IMR-90 (cell line): ENCODE measurements at regions not wholly inside any gene's neighbourhood (a gene's known extent, or its start where the extent isn't known, plus 50 kb on each side); places are given as distances from the start of the nearest gene placed in this dataset.

Experiments used
- ATAC-seq: fragments of 200-7000 bp; cut with Tn5 transposase; 2 replicates; pipeline ENCODE4 v1.9.1; 2020; ENCODE audit warnings: low read depth, mild to moderate bottlenecking, moderate library complexity
- BruUV-seq: library from RNA; stranded (reverse); fragments of 400-500 nt; replicated peaks from 2 replicates; lab custom pipeline; 2021; lab: Mats Ljungman, UMichigan
- CTCF ChIA-PET: fragments of 300-600 bp; formaldehyde crosslinking; extraction: SDS; loops from one replicate; lab custom pipeline; 2021; ENCODE audit warnings: antibody characterized with exemption; lab: Yijun Ruan, JAX
- POLR2A ChIA-PET: fragments of 300-600 bp; sonication (Branson Sonifier 250); formaldehyde crosslinking; loops from one replicate; lab custom pipeline; 2022; ENCODE audit warnings: antibody characterized with exemption; ENCODE audit not compliant: unreplicated experiment; lab: Charles Lee
- DNase-seq: peaks from one replicate; pipeline ENCODE4 v3.0.0; 2013
- H2AFZ ChIP-seq: replicated peaks from 2 replicates; pipeline ENCODE3; 2013; ENCODE audit warnings: low read length, mild to moderate bottlenecking; ENCODE audit not compliant: poor library complexity
- H2AK5ac ChIP-seq: 2 replicates; pipeline ENCODE4 v1.6.1; 2013; ENCODE audit warnings: low read depth, low read length, inconsistent platforms
- H2AK9ac ChIP-seq: replicated peaks from 2 replicates; pipeline ENCODE3; 2013; ENCODE audit warnings: mild to moderate bottlenecking, low read depth, low read length, moderate library complexity; ENCODE audit not compliant: poor library complexity
- H2BK120ac ChIP-seq: 2 replicates; pipeline ENCODE4 v1.6.1; 2013; ENCODE audit warnings: low read depth, low read length, inconsistent platforms
- H2BK15ac ChIP-seq: 3 replicates; pipeline ENCODE4 v1.6.1; 2013; ENCODE audit warnings: low read depth, low read length, inconsistent platforms
- H2BK20ac ChIP-seq: 2 replicates; pipeline ENCODE4 v1.6.1; 2013; ENCODE audit warnings: low read depth, mild to moderate bottlenecking, inconsistent platforms, low read length, moderate library complexity
- H2BK5ac ChIP-seq: 2 replicates; pipeline ENCODE4 v1.6.1; 2013; ENCODE audit warnings: mild to moderate bottlenecking, low read depth, low read length, inconsistent platforms; ENCODE audit not compliant: poor library complexity, severe bottlenecking
- H3K14ac ChIP-seq: replicated peaks from 2 replicates; pipeline ENCODE4 v1.6.1; 2013; ENCODE audit warnings: low read depth, low read length, inconsistent platforms
- H3K18ac ChIP-seq: 2 replicates; pipeline ENCODE4 v1.6.1; 2013; ENCODE audit warnings: low read depth, low read length, control low read depth
- H3K23ac ChIP-seq: 2 replicates; pipeline ENCODE4 v1.6.1; 2013; ENCODE audit warnings: low read depth, low read length, inconsistent platforms
- H3K27ac ChIP-seq: 2 replicates; pipeline ENCODE4 v1.5.1; 2013; ENCODE audit warnings: mild to moderate bottlenecking, control low read depth, low read length; ENCODE audit not compliant: insufficient read depth
- H3K27me3 ChIP-seq: 2 replicates; pipeline ENCODE4 v1.6.1; 2013; ENCODE audit warnings: low read length; ENCODE audit not compliant: control insufficient read depth, insufficient read depth
- H3K36me3 ChIP-seq: 2 replicates; pipeline ENCODE4 v1.6.1; 2013; ENCODE audit warnings: low read length, mixed read lengths; ENCODE audit not compliant: control insufficient read depth, insufficient read depth
- H3K4ac ChIP-seq: 2 replicates; pipeline ENCODE4 v1.6.1; 2013; ENCODE audit warnings: low read depth, low read length, inconsistent platforms
- H3K4me1 ChIP-seq: 2 replicates; pipeline ENCODE4 v1.6.1; 2013; ENCODE audit warnings: low read length, mixed read lengths; ENCODE audit not compliant: control insufficient read depth, insufficient read depth
- H3K4me2 ChIP-seq: 2 replicates; pipeline ENCODE4 v1.6.1; 2013; ENCODE audit warnings: low read depth, mild to moderate bottlenecking, control low read depth, low read length, moderate library complexity
- H3K4me3 ChIP-seq: 2 replicates; pipeline ENCODE4 v1.5.1; 2013; ENCODE audit warnings: low read depth, mild to moderate bottlenecking, control low read depth, low read length, moderate library complexity; ENCODE audit not compliant: insufficient read depth
- H3K56ac ChIP-seq: 2 replicates; pipeline ENCODE4 v1.6.1; 2013; ENCODE audit warnings: low read length, inconsistent platforms; ENCODE audit not compliant: insufficient read depth; ENCODE audit errors: extremely low read depth
- H3K79me1 ChIP-seq, 2 experiments: 2 replicates each; pipeline ENCODE4 v1.6.1; 2013; ENCODE audit warnings: low read length in 2 of 2, inconsistent platforms in 1 of 2, low read depth in 1 of 2
- H3K9ac ChIP-seq: 2 replicates; pipeline ENCODE4 v1.6.1; 2013; ENCODE audit warnings: low read depth, low read length, control low read depth
- H3K9me1 ChIP-seq: 2 replicates; pipeline ENCODE4 v1.6.1; 2013; ENCODE audit warnings: low read length, inconsistent platforms; ENCODE audit not compliant: insufficient read depth
- H3K9me3 ChIP-seq: 2 replicates; pipeline ENCODE4 v1.6.1; 2013; ENCODE audit warnings: low read length; ENCODE audit not compliant: control insufficient read depth, insufficient read depth
- H4K20me1 ChIP-seq: 2 replicates; pipeline ENCODE4 v1.6.1; 2013; ENCODE audit warnings: low read length, inconsistent platforms; ENCODE audit not compliant: insufficient read depth
- H4K5ac ChIP-seq: 2 replicates; pipeline ENCODE4 v1.6.1; 2013; ENCODE audit warnings: mild to moderate bottlenecking, low read depth, low read length, control low read depth
- H4K8ac ChIP-seq, 2 experiments: 2 replicates each; pipeline ENCODE4 v1.6.1; 2013; ENCODE audit warnings: low read depth in 2 of 2, low read length in 2 of 2, control low read depth in 1 of 2, inconsistent platforms in 1 of 2
- H4K91ac ChIP-seq: 2 replicates; pipeline ENCODE4 v1.6.1; 2013; ENCODE audit warnings: low read depth, low read length, inconsistent platforms; ENCODE audit not compliant: insufficient read depth
- BHLHE40 ChIP-seq: fragments of 150-350 bp; IDR thresholded peaks from 2 replicates; pipeline ENCODE4 v1.6.1; 2016; ENCODE audit warnings: mild to moderate bottlenecking, low read depth, low read length
- CEBPB ChIP-seq: IDR thresholded peaks from 2 replicates; pipeline ENCODE4 v1.6.1; 2012; ENCODE audit warnings: low read depth, low read length, improper control_type of control experiment
- CHD1 ChIP-seq: IDR thresholded peaks from 2 replicates; pipeline ENCODE4 v1.6.1; 2012; ENCODE audit warnings: low read depth, low read length, improper control_type of control experiment
- FOS ChIP-seq: fragments of 150-350 bp; IDR thresholded peaks from 2 replicates; pipeline ENCODE4 v1.6.1; 2016; ENCODE audit warnings: low read depth, low read length
- MAFK ChIP-seq: IDR thresholded peaks from 2 replicates; pipeline ENCODE4 v1.6.1; 2012; ENCODE audit warnings: low read depth, low read length, improper control_type of control experiment
- MAZ ChIP-seq: IDR thresholded peaks from 2 replicates; pipeline ENCODE4 v1.6.1; 2012; ENCODE audit warnings: low read depth, mild to moderate bottlenecking, low read length, improper control_type of control experiment, moderate library complexity, borderline replicate concordance
- MXI1 ChIP-seq: IDR thresholded peaks from 2 replicates; pipeline ENCODE4 v1.6.1; 2012; ENCODE audit warnings: low read depth, mild to moderate bottlenecking, low read length, moderate library complexity, borderline replicate concordance
- NFE2L2 ChIP-seq: fragments of 150-350 bp; IDR thresholded peaks from 2 replicates; pipeline ENCODE4 v1.6.1; 2016; ENCODE audit warnings: low read depth, mild to moderate bottlenecking, low read length
- POLR2A ChIP-seq: IDR thresholded peaks from 2 replicates; pipeline ENCODE4 v1.6.1; 2012; ENCODE audit warnings: mild to moderate bottlenecking, low read depth, low read length
- RAD21 ChIP-seq: IDR thresholded peaks from 2 replicates; pipeline ENCODE4 v1.6.1; 2012; ENCODE audit warnings: low read length, improper control_type of control experiment
- RCOR1 ChIP-seq: IDR thresholded peaks from 2 replicates; pipeline ENCODE4 v1.6.1; 2012; ENCODE audit warnings: mild to moderate bottlenecking, low read length, improper control_type of control experiment; ENCODE audit not compliant: insufficient replicate concordance
- RFX5 ChIP-seq: IDR thresholded peaks from 2 replicates; pipeline ENCODE4 v1.8.0; 2012; ENCODE audit warnings: low read depth, mild to moderate bottlenecking, low read length, moderate library complexity
- SMC3 ChIP-seq: fragments of 150-350 bp; IDR thresholded peaks from 2 replicates; pipeline ENCODE4 v1.6.1; 2016; ENCODE audit warnings: low read depth, mild to moderate bottlenecking, antibody characterized with exemption, low read length, moderate library complexity
- WGBS, 2 experiments: methylation state at CpG; one replicate each; pipeline versions ENCODE4 v1.1.5 to v1.1.7; 2013; ENCODE audit warnings: missing lambda C conversion rate in 2 of 2; ENCODE audit not compliant: insufficient read length in 1 of 2; ENCODE audit errors: extremely low coverage in 2 of 2; 5-methylcytosine and 5-hydroxymethylcytosine counted together
- dilution Hi-C: fragments of 300-500 bp; cut with HindIII; formaldehyde crosslinking; loops from one replicate; pipeline ENCODE4 v1.14.3; 2018; ENCODE audit warnings: low sequenced_read_pairs; ENCODE audit not compliant: unreplicated experiment
- in situ Hi-C: fragments of 300-500 bp; cut with MboI; formaldehyde crosslinking; loops from 3 replicates; pipeline ENCODE4 v1.14.3; 2019; ENCODE audit warnings: low sequenced_read_pairs, inconsistent platforms, mixed read lengths
- intact Hi-C: fragments of 100-400 bp; cut with micrococcal nuclease; formaldehyde crosslinking; loops from 2 replicates; pipeline ENCODE4 v1.10.0; 2022
- TF ChIP-seq, protein P1 (sequence below): fragments of 150-350 bp; IDR thresholded peaks from 2 replicates; pipeline ENCODE4 v1.6.1; 2016; ENCODE audit warnings: low read depth, mild to moderate bottlenecking, low read length, moderate library complexity, borderline replicate concordance
- TF ChIP-seq, protein P2 (sequence below): fragments of 150-350 bp; IDR thresholded peaks from 2 replicates; pipeline ENCODE4 v1.6.1; 2017; ENCODE audit warnings: mild to moderate bottlenecking, antibody characterized with exemption, low read length, low read depth
- TF ChIP-seq, protein P3 (sequence below): conservative IDR thresholded peaks from 2 replicates; pipeline ENCODE4 v1.5.1; 2012; ENCODE audit warnings: mild to moderate bottlenecking, low read depth, low read length, improper control_type of control experiment

DNA sequence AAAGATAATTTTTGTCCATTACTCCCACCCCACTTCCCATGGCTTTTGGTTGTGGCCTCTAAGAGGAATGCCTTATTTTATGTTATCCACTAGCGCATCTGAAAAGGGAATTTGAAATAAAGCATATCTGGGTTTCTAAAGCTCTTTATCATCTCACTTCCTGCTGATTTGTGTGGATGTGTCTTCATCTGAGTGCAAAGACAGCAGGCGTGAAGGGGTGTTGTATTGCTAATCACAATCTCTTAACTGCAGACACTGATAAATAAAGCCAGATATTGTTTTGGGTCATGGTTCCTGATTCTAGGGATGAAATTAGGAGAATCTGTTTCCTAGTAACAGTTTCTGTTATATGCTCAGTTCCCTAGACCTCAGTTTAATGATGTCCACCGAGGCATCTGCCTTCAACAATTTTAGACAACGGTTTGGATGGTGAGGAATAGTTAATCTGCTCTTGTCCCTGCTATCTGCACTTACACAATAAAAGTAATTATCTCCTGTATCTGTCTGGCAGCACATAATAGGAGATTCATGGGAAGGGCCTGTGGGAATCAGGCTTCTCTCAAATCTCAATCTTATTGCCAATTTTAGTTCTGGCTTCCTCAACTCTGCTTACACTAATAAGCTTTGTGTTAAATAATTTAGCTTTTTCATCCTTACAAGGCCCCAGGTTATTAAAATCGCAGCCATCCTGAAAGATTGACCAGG, 517.9 kb upstream of the ATXN8OS start:
- WGBS, 2 experiments, result no CpG with 5 or more reads among the region's 5 CpGs
- H2BK5ac ChIP-seq, result no peak overlapping the region
- no peak overlapping the region for H2AFZ ChIP-seq
- no peaks in the 10 kb centered on the region for H4K20me1 ChIP-seq
- ChIA-PET CTCF (no interaction called here), POLR2A (no interaction called here)
- H3K23ac ChIP-seq, result no peak overlapping the region
- in situ Hi-C loops (no loop called here), dilution Hi-C loops (no loop called here), intact Hi-C loops (no loop called here)
- peaks cover 4% of the 10 kb centered on the region; the same call in 1 of the 2 replicates for H3K9me3 ChIP-seq
- H3K4ac ChIP-seq, result no peak overlapping the region
- no peak overlapping the region for H3K56ac ChIP-seq
- no peaks in the 10 kb centered on the region for H3K79me1 ChIP-seq
- TF ChIP-seq CHD1 (no peak), CEBPB (no peak), RAD21 (no peak), RCOR1 (no peak), MAFK (no peak), FOS (no peak), SMC3 (no peak), RFX5 (no peak), BHLHE40 (no peak), MXI1 (no peak), NFE2L2 (no peak), POLR2A (no peak), MAZ (no peak)
- TF ChIP-seq, protein P1, sequence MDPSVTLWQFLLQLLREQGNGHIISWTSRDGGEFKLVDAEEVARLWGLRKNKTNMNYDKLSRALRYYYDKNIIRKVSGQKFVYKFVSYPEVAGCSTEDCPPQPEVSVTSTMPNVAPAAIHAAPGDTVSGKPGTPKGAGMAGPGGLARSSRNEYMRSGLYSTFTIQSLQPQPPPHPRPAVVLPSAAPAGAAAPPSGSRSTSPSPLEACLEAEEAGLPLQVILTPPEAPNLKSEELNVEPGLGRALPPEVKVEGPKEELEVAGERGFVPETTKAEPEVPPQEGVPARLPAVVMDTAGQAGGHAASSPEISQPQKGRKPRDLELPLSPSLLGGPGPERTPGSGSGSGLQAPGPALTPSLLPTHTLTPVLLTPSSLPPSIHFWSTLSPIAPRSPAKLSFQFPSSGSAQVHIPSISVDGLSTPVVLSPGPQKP, result no peak
- TF ChIP-seq, protein P2, sequence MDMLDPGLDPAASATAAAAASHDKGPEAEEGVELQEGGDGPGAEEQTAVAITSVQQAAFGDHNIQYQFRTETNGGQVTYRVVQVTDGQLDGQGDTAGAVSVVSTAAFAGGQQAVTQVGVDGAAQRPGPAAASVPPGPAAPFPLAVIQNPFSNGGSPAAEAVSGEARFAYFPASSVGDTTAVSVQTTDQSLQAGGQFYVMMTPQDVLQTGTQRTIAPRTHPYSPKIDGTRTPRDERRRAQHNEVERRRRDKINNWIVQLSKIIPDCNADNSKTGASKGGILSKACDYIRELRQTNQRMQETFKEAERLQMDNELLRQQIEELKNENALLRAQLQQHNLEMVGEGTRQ, result no peak
- TF ChIP-seq, protein P3, sequence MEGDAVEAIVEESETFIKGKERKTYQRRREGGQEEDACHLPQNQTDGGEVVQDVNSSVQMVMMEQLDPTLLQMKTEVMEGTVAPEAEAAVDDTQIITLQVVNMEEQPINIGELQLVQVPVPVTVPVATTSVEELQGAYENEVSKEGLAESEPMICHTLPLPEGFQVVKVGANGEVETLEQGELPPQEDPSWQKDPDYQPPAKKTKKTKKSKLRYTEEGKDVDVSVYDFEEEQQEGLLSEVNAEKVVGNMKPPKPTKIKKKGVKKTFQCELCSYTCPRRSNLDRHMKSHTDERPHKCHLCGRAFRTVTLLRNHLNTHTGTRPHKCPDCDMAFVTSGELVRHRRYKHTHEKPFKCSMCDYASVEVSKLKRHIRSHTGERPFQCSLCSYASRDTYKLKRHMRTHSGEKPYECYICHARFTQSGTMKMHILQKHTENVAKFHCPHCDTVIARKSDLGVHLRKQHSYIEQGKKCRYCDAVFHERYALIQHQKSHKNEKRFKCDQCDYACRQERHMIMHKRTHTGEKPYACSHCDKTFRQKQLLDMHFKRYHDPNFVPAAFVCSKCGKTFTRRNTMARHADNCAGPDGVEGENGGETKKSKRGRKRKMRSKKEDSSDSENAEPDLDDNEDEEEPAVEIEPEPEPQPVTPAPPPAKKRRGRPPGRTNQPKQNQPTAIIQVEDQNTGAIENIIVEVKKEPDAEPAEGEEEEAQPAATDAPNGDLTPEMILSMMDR, result no peak
- H3K4me3 ChIP-seq, result no peak overlapping the region
- no peak overlapping the region for H3K4me2 ChIP-seq
- ATAC-seq, result no peak
- BruUV-seq, result no TSS peak
- H2AK5ac ChIP-seq, result no peak overlapping the region
- H3K18ac ChIP-seq, result no peak overlapping the region
- H4K5ac ChIP-seq, result no peak overlapping the region
- H3K27me3 ChIP-seq, result no peaks in the 10 kb centered on the region
- H3K9ac ChIP-seq, result no peak overlapping the region
- H4K8ac ChIP-seq, result no peak overlapping the region
- no peak overlapping the region for H3K14ac ChIP-seq
- H2BK20ac ChIP-seq, result no peak overlapping the region
- no peaks in the 10 kb centered on the region for H3K4me1 ChIP-seq
- no peaks in the 10 kb centered on the region for H3K36me3 ChIP-seq
- no peak overlapping the region for H2BK15ac ChIP-seq
- no peaks in the 10 kb centered on the region for H3K9me1 ChIP-seq
- no peak overlapping the region for H2AK9ac ChIP-seq
- H4K91ac ChIP-seq, result no peak overlapping the region
- no peak overlapping the region for H2BK120ac ChIP-seq
- no peak for DNase-seq
- H3K27ac ChIP-seq, result no peak overlapping the region
